NCI-H526 (cell line): ENCODE measurements at regions not wholly inside any gene's neighbourhood (a gene's known extent, or its start where the extent isn't known, plus 50 kb on each side); places are given as distances from the start of the nearest gene placed in this dataset.
"Not testable (repeated sequence)": the region's sequence is repeated elsewhere in the genome, so short reads cannot be mapped to it uniquely, and the experiment has no call there.

ENCODE experiments used
- DNase-seq, 2 experiments: peaks; one replicate each; lab custom pipeline; 2025; lab: John Stamatoyannopoulos, UW

GRCh38 chr15:60137711-60138396, 133.7 kb downstream of the FOXB1 start:
- DNase-seq = no peak

GRCh38 chr15:60138397-60138968, 134.4 kb downstream of the FOXB1 start:
- DNase-seq = no peak

- no peak for DNase-seq
Measured at GRCh38 chr15:60152386-60152785, 148.3 kb downstream of the FOXB1 start.

- peak in 1 of 2 experiments; percentile 55 for DNase-seq
Measured at GRCh38 chr15:60154764-60155325, 150.7 kb downstream of the FOXB1 start.

GRCh38 chr15:60155661-60156060, 151.6 kb downstream of the FOXB1 start:
- DNase-seq = no peak

GRCh38 chr15:60160909-60161308, 156.8 kb downstream of the FOXB1 start:
- no peak for DNase-seq

- DNase-seq = peak in 1 of 2 experiments; percentile 13
Measured at GRCh38 chr15:60161704-60162103, 157.6 kb downstream of the FOXB1 start.

- no peak for DNase-seq
Measured at GRCh38 chr15:60162251-60162967, 158.3 kb downstream of the FOXB1 start.

- no peak for DNase-seq
Measured at GRCh38 chr15:60162968-60163355, 158.9 kb downstream of the FOXB1 start.

GRCh38 chr15:60165111-60165510, 161.0 kb downstream of the FOXB1 start:
- no peak for DNase-seq

- DNase-seq = no peak
Measured at GRCh38 chr15:60172143-60172542, 168.0 kb downstream of the FOXB1 start.

GRCh38 chr15:60179786-60180391, 175.8 kb downstream of the FOXB1 start:
- DNase-seq = peak in 1 of 2 experiments; percentile 62

GRCh38 chr15:60181957-60182356, 177.8 kb downstream of the FOXB1 start:
- DNase-seq = not testable (repeated sequence)

GRCh38 chr15:60183366-60183765, 179.3 kb downstream of the FOXB1 start:
- DNase-seq = no peak

GRCh38 chr15:60184579-60184978, 180.5 kb downstream of the FOXB1 start:
- DNase-seq = no peak

- no peak for DNase-seq
Measured at GRCh38 chr15:60191016-60191415, 186.9 kb downstream of the FOXB1 start.

GRCh38 chr15:60191821-60192220, 187.7 kb downstream of the FOXB1 start:
- DNase-seq = no peak

- no peak for DNase-seq
Measured at GRCh38 chr15:60195611-60196010, 191.5 kb downstream of the FOXB1 start.

- DNase-seq = no peak
Measured at GRCh38 chr15:60204131-60204885, 193.5 kb downstream of the ANXA2 start.

- DNase-seq = no peak
Measured at GRCh38 chr15:60208709-60209108, 189.1 kb downstream of the ANXA2 start.

GRCh38 chr15:60212536-60212935, 185.2 kb downstream of the ANXA2 start:
- DNase-seq = no peak
